Kidney (tissue), 13 donors: ENCODE measurements at regions not wholly inside any gene's neighbourhood (a gene's known extent, or its start where the extent isn't known, plus 50 kb on each side); places are given as distances from the start of the nearest gene placed in this dataset.

Source experiments
- DNase-seq, 5 donors: peaks; one replicate each; pipeline ENCODE4 v3.0.0-alpha.2; 2013 to 2020
- FAIRE-seq: peaks from 2 replicates; lab custom pipeline; 2012; peaks lifted over from hg19 to GRCh38; lab: Jason Lieb, UNC
- H3K27ac ChIP-seq, 2 donors: one replicate each; pipeline ENCODE4 v1.7.0; 2013; ENCODE audit warnings: low read depth in 2 of 2, low read length in 2 of 2, inconsistent platforms in 1 of 2
- H3K27me3 ChIP-seq: one replicate; pipeline ENCODE4 v1.7.1; 2013; ENCODE audit warnings: low read length, inconsistent platforms; ENCODE audit not compliant: control insufficient read depth, insufficient read depth
- H3K36me3 ChIP-seq, 3 donors: one replicate each; pipeline versions ENCODE4 v1.7.0 to v1.7.1; 2013; ENCODE audit warnings: low read length in 3 of 3, control low read depth in 1 of 3, inconsistent platforms in 1 of 3; ENCODE audit not compliant: insufficient read depth in 3 of 3, control insufficient read depth in 2 of 3
- H3K4me1 ChIP-seq, 3 donors: one replicate each; pipeline versions ENCODE4 v1.7.0 to v1.7.1; 2013; ENCODE audit warnings: low read length in 3 of 3, inconsistent platforms in 1 of 3, low read depth in 1 of 3; ENCODE audit not compliant: control insufficient read depth in 2 of 3, insufficient read depth in 2 of 3
- H3K4me3 ChIP-seq, 3 donors: one replicate each; pipeline versions ENCODE4 v1.7.0 to v1.8.1; 2013; ENCODE audit warnings: low read length in 3 of 3, control low read depth in 1 of 3, inconsistent platforms in 1 of 3
- H3K9ac ChIP-seq, 3 donors: one replicate each; pipeline versions ENCODE4 v1.7.0 to v1.7.1; 2013; ENCODE audit warnings: low read length in 3 of 3, control low read depth in 1 of 3, inconsistent platforms in 1 of 3
- H3K9me3 ChIP-seq, 3 donors: one replicate each; pipeline versions ENCODE4 v1.7.0 to v1.7.1; 2013; ENCODE audit warnings: low read length in 3 of 3, control low read depth in 1 of 3, inconsistent platforms in 1 of 3; ENCODE audit not compliant: control insufficient read depth in 2 of 3, insufficient read depth in 1 of 3
- CTCF ChIP-seq: IDR thresholded peaks from 3 replicates; pipeline ENCODE4 v1.5.1; 2012; ENCODE audit warnings: mild to moderate bottlenecking, moderate library complexity, borderline replicate concordance; ENCODE audit not compliant: insufficient read depth; ENCODE audit errors: extremely low read depth
- intact Hi-C: fragments of 100-400 bp; cut with DNase I; formaldehyde crosslinking; loops from one replicate; pipeline ENCODE4 v1.11.1; 2022
- donor health status: control.
- donor health status: control.
- donor health status: control.
- donor health status: control.
- donor health status: control.
- donor health status: DM: yes; HTN: yes; CAD: no.
- donor health status: Normal renal cell carcinoma (clear cell type).

DNA sequence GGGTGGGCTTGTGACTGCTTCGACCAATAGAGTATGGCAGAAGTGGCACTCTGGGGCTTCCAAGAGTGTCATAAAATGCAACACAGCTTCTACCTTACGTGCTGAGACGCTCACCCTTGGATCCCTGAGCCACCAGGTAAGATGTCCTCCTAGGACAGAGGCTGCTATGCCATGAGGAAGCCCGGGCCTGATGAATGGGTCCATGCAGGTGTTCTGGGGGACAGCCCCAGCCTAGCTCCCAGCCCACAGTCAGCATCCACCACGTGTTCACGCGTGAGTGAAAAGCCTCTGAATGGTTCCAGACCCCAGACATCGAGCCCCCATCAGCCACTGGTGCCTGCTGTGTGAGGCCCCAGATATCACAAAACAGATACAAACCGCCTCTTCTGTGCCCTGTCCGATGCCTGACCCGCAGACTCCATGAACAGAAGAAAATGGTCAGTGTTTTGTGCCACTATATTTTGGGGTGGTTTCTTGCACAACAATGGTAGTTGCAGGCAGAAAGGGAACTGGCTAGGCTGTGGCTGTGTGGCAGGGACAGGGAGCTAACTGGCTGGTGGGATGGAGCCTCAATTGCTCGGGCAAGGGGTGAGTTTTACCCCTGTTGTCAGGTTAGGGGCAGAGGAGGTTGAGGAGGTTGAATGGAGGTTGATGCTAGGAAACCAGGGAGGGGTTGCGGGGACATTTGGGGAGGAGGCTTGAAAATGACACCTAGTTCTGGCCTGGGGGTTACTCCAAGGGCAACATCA lies 92.2 kb downstream of the LINGO1 start:
- no peak for FAIRE-seq
- Histone ChIP-seq H3K36me3 (no peaks in the 10 kb centered on the region), H3K27me3 (no peaks in the 10 kb centered on the region), H3K4me3 (no peak overlapping the region), H3K27ac (no peak overlapping the region), H3K9ac (no peak overlapping the region), H3K4me1 (peaks cover 0 to 5% (median 3%) of the 10 kb centered on the region in 3 donors), H3K9me3 (no peaks in the 10 kb centered on the region)
- intact Hi-C loops = loop anchor here (5.0 to 10.0 kb wide), 2 partner anchors 426 to 518 kb away; no protein-coding TSS in a partner anchor
- DNase-seq = no peak
- no peak for TF ChIP-seq CTCF

DNA sequence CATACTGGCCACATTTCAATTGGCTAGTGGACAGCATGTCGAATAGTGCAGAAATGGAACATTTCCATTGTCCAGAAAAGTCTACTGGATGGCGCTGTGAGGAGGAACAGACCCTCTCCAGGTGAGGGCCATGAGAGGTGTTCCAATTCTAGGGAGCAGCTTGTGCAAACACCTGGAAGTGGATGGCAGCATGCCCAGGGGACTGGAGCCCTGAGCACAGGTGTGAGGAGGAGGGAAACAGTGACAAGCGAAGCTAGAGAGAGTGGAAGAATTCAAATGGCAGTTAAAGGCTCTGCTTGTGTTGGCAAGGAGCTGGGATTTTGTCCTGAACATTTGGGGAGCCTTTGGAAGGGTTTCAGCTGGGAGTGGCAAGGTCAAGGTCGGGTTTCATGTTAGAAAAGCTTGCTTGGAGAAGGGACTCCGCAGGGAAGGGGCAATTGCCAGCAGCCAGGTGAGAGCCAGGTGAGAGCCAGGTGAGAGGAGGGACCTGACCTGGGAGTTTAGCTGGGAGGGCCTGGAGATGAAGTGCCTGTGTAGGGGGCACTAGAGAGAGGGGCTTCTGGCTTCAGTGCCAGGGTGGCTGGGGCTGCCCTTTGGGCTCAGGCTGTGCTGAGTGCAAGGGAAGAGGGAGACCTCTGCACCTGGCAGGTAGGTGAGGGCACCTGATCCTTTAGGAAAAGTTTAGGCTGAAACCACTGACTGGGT lies 93.8 kb downstream of the LINGO1 start:
- FAIRE-seq (no peak), DNase-seq (no peak)
- H3K4me1 ChIP-seq = peaks cover 0 to 5% (median 3%) of the 10 kb centered on the region in 3 donors

DNA sequence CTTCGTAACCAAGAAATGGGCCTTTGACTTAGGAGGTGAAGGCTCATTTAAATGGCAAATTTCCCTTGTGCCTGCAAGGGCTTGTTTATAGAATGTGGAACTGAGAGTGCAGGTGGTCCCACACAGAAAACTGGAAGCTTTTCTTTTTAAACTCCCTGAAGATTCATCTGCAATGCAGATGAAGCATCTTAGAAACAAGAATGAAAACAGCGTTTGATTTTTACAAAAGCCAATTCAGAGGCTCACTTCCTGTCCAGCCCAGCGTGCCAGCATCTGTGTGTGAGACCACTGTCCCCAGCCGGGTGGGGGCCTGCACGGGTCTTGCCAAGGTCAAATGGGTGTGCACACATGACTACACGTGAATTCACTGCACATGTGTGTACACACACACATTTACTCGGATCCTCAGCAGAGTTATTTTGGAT lies 94.7 kb downstream of the LINGO1 start:
- TF ChIP-seq CTCF = no peak
- FAIRE-seq (no peak), DNase-seq (peak in 1 of 5 donors; percentile 41)
- peaks cover 0 to 2% (median 0%) of the 10 kb centered on the region in 3 donors for H3K4me1 ChIP-seq
- H3K27ac ChIP-seq = no peak overlapping the region
- H3K27me3 ChIP-seq = no peaks in the 10 kb centered on the region
- H3K9me3 ChIP-seq = no peaks in the 10 kb centered on the region
- H3K9ac ChIP-seq = no peak overlapping the region
- intact Hi-C loops = no loop called here
- H3K4me3 ChIP-seq = no peak overlapping the region
- H3K36me3 ChIP-seq = no peaks in the 10 kb centered on the region

More for the DNA sequence above, 93.8 kb downstream of the LINGO1 start:
- TF ChIP-seq CTCF = no peak
- Histone ChIP-seq H3K9ac (no peak overlapping the region), H3K4me3 (no peak overlapping the region), H3K27me3 (no peaks in the 10 kb centered on the region), H3K9me3 (no peaks in the 10 kb centered on the region), H3K36me3 (no peaks in the 10 kb centered on the region), H3K27ac (no peak overlapping the region)
- intact Hi-C loops = no loop called here
